Esophagus squamous epithelium (tissue), 5 donors: ENCODE measurements at regions not wholly inside any gene's neighbourhood (a gene's known extent, or its start where the extent isn't known, plus 50 kb on each side); places are given as distances from the start of the nearest gene placed in this dataset.

Experiments
- DNase-seq: peaks from one replicate; lab custom pipeline; 2025; lab: John Stamatoyannopoulos, UW
- H3K27ac ChIP-seq, 4 donors: fragments of 200-600 bp; sonication (generic); one replicate each; pipeline ENCODE4 v1.5.1; 2016 to 2019; ENCODE audit warnings: mild to moderate bottlenecking in 1 of 4
- H3K27me3 ChIP-seq, 4 donors: fragments of 200-600 bp; sonication (generic); 1 replicate in 3 of 4; 2 replicates in 1 of 4; pipeline versions ENCODE4 v1.5.1 to v1.6.0; 2017 to 2021; ENCODE audit warnings: antibody characterized with exemption in 1 of 4
- H3K36me3 ChIP-seq, 3 donors: fragments of 200-600 bp; sonication (generic); one replicate each; pipeline ENCODE4 v1.5.1; 2016 to 2019
- H3K4me1 ChIP-seq, 3 donors: fragments of 200-600 bp; sonication (generic); one replicate each; pipeline ENCODE4 v1.5.1; 2017 to 2019
- H3K4me3 ChIP-seq, 4 donors: fragments of 200-600 bp; sonication (generic); 1 replicate in 3 of 4; 2 replicates in 1 of 4; pipeline ENCODE4 v1.5.1; 2016 to 2019; ENCODE audit warnings: mild to moderate bottlenecking in 2 of 4, moderate library complexity in 1 of 4
- H3K9me3 ChIP-seq, 3 donors: fragments of 200-600 bp; sonication (generic); one replicate each; pipeline ENCODE4 v1.5.1; 2016 to 2019
- POLR2A ChIP-seq, 4 donors: fragments of 450-650 bp; IDR thresholded peaks; one replicate each; pipeline ENCODE4 v1.6.1; 2017; ENCODE audit warnings: antibody characterized with exemption in 4 of 4, mild to moderate bottlenecking in 4 of 4, moderate library complexity in 3 of 4
- WGBS, 2 donors: methylation state at CpG; one replicate each; pipeline ENCODE4 v1.1.5; 2018; 5-methylcytosine and 5-hydroxymethylcytosine counted together
- intact Hi-C: fragments of 100-400 bp; cut with DNase I; formaldehyde crosslinking; loops from one replicate; pipeline ENCODE4 v1.15.0; 2022
- TF ChIP-seq, protein P1 (sequence below), 6 experiments: fragments of 450-650 bp in 4 of 6; fragments of 200-600 bp in 2 of 6; sonication (generic) in 2 of 6; IDR thresholded peaks; one replicate each; pipeline ENCODE4 v1.5.1; 2016 to 2019; ENCODE audit warnings: antibody characterized with exemption in 6 of 6, mild to moderate bottlenecking in 4 of 6, moderate library complexity in 4 of 6
- donor health status: DM: yes; HTN: yes; CAD: no.

GRCh38 chr2:195545811-195546210 is 111.2 kb upstream of the SLC39A10 start:
- H3K4me3 ChIP-seq, result no peak overlapping the region
- DNase-seq, result no peak
- no peak overlapping the region for H3K27ac ChIP-seq
- H3K9me3 ChIP-seq, result peaks cover 0 to 11% (median 0%) of the 10 kb centered on the region in 3 donors
- intact Hi-C loops, result no loop called here
- no peak for TF ChIP-seq POLR2A (IDR thresholded peaks at IDR 0.05)
- TF ChIP-seq, protein P1, sequence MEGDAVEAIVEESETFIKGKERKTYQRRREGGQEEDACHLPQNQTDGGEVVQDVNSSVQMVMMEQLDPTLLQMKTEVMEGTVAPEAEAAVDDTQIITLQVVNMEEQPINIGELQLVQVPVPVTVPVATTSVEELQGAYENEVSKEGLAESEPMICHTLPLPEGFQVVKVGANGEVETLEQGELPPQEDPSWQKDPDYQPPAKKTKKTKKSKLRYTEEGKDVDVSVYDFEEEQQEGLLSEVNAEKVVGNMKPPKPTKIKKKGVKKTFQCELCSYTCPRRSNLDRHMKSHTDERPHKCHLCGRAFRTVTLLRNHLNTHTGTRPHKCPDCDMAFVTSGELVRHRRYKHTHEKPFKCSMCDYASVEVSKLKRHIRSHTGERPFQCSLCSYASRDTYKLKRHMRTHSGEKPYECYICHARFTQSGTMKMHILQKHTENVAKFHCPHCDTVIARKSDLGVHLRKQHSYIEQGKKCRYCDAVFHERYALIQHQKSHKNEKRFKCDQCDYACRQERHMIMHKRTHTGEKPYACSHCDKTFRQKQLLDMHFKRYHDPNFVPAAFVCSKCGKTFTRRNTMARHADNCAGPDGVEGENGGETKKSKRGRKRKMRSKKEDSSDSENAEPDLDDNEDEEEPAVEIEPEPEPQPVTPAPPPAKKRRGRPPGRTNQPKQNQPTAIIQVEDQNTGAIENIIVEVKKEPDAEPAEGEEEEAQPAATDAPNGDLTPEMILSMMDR (IDR thresholded peaks at IDR 0.05), result no peak
- no peaks in the 10 kb centered on the region for H3K4me1 ChIP-seq
- no peaks in the 10 kb centered on the region for H3K36me3 ChIP-seq
- H3K27me3 ChIP-seq, result no peaks in the 10 kb centered on the region
- WGBS, 2 donors, result 50 to 75% methylated on average over 3 of the region's 3 CpGs

DNA sequence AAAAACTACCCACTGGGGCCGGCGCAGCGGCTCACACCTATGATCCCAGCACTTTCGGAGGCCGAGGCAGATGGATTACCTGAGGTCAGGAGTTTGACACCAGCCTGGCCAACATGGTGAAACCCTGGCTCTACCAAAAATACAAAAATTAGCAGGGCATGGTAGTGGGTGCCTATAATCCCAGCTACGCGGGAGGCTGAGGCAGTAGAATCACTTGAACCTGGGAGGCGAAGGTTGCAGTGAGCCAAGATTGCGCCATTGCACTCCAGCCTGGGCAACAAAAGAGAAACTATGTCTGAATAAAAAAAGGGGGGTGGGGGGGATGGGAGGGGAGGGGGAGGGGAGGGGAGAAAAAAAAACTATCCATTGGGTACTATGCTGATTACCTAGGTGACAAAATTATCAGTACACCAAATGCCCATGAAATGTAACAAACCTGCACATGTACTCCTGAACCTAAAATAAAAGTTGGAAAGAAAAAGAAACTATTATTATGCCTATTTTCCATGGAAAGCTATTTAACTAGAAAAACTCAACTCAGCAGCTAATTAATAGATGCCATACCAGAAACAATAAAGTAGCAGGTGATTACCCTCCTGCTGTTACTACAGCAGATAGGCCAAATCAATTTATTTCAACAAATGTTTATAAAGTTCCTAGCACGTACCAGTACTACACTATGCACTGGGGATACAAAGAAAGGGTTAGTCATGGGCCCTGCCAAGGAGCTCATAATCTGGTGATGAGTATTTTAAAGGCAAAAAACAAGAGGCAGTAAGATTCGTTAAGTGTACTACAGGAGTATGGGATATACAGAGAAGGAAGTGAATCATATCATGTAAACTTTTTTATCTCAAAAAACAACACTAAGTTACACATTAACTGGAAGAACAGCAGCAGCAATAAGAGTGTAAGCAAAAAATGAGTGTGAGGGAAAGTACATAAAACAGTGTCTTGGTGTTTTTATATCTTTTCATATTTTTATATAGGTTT is 112.8 kb upstream of the SLC39A10 start:
- no peaks in the 10 kb centered on the region for H3K36me3 ChIP-seq
- intact Hi-C loops, result no loop called here
- DNase-seq, result no peak
- no peak for TF ChIP-seq POLR2A (IDR thresholded peaks at IDR 0.05)
- TF ChIP-seq, protein P1 (IDR thresholded peaks at IDR 0.05), result no peak
- H3K27me3 ChIP-seq, result no peaks in the 10 kb centered on the region
- 83 to 91% methylated on average over 11 of the region's 11 CpGs for WGBS, 2 donors
- no peak overlapping the region for H3K27ac ChIP-seq
- H3K4me1 ChIP-seq, result no peaks in the 10 kb centered on the region
- no peak overlapping the region for H3K4me3 ChIP-seq
- H3K9me3 ChIP-seq, result peaks cover 0 to 11% (median 0%) of the 10 kb centered on the region in 3 donors

GRCh38 chr2:195543063-195543462 is 114.0 kb upstream of the SLC39A10 start:
- no peak for DNase-seq
- no peaks in the 10 kb centered on the region for H3K27me3 ChIP-seq
- intact Hi-C loops, result no loop called here
- no peak for TF ChIP-seq POLR2A (IDR thresholded peaks at IDR 0.05)
- TF ChIP-seq, protein P1 (IDR thresholded peaks at IDR 0.05), result no peak
- H3K4me1 ChIP-seq, result no peaks in the 10 kb centered on the region
- WGBS, 2 donors, result 90% methylated on average over 2 of the region's 2 CpGs
- H3K9me3 ChIP-seq, result peaks cover 0 to 9% (median 0%) of the 10 kb centered on the region in 3 donors
- H3K36me3 ChIP-seq, result no peaks in the 10 kb centered on the region
- H3K27ac ChIP-seq, result no peak overlapping the region
- H3K4me3 ChIP-seq, result no peak overlapping the region

DNA sequence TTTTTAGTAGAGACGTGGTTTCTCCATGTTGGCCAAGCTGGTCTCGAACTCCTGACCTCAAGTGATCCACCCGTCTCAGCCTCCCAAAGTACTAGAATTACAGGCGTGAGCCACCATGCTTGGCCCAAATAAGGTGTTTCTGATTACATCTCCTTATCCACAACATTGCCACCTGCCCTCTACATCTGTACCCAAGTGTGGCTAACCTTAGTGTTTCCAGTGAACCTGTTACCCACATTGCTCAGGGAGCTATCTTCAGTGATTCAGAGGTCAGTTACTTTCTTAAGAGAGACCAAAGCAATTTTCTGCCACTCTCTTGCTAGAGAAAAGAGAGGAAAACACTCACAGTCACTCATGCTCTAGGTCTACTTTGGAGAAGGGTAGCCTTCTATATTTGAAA is 115.0 kb upstream of the SLC39A10 start:
- no peaks in the 10 kb centered on the region for H3K27me3 ChIP-seq
- 76% methylated on average over 4 of the region's 4 CpGs for WGBS, 2 donors
- TF ChIP-seq, protein P1 (IDR thresholded peaks at IDR 0.05), result no peak
- no peak for TF ChIP-seq POLR2A (IDR thresholded peaks at IDR 0.05)
- H3K4me3 ChIP-seq, result no peak overlapping the region
- no peaks in the 10 kb centered on the region for H3K9me3 ChIP-seq
- H3K4me1 ChIP-seq, result no peaks in the 10 kb centered on the region
- DNase-seq, result no peak
- no peaks in the 10 kb centered on the region for H3K36me3 ChIP-seq
- intact Hi-C loops, result no loop called here
- no peak overlapping the region for H3K27ac ChIP-seq

- no peak for TF ChIP-seq POLR2A (IDR thresholded peaks at IDR 0.05)
- TF ChIP-seq, protein P1 (IDR thresholded peaks at IDR 0.05), result no peak
- intact Hi-C loops, result no loop called here
- 84 to 100% methylated on average over 2 of the region's 2 CpGs for WGBS, 2 donors
These were observed 118.1 kb upstream of the SLC39A10 start for GRCh38 chr2:195538937-195539336.

More at GRCh38 chr2:195538937-195539336, 118.1 kb upstream of the SLC39A10 start:
- peaks cover 0 to 13% (median 0%) of the 10 kb centered on the region in 3 donors for H3K4me1 ChIP-seq
- no peaks in the 10 kb centered on the region for H3K9me3 ChIP-seq
- H3K36me3 ChIP-seq, result no peaks in the 10 kb centered on the region
- no peaks in the 10 kb centered on the region for H3K27me3 ChIP-seq
- no peak overlapping the region for H3K27ac ChIP-seq
- H3K4me3 ChIP-seq, result no peak overlapping the region
- DNase-seq, result no peak
